H1 (cell line): ENCODE measurements at regions not wholly inside any gene's neighbourhood (a gene's known extent, or its start where the extent isn't known, plus 50 kb on each side); places are given as distances from the start of the nearest gene placed in this dataset.

Source experiments
- ATF3 ChIP-seq: IDR thresholded peaks from 2 replicates; pipeline ENCODE4 v1.6.1; 2011; ENCODE audit warnings: low read depth, mild to moderate bottlenecking, low read length; ENCODE audit not compliant: insufficient read depth
- CBX8 ChIP-seq: fragments of 300-800, 300-1000 bp; sonication (generic); IDR thresholded peaks from 2 replicates; pipeline ENCODE4 v1.7.1; 2016; ENCODE audit warnings: low read depth, low read length, borderline replicate concordance
- EZH2 ChIP-seq: fragments of 200-600 bp; sonication (generic); IDR thresholded peaks from 2 replicates; pipeline ENCODE4 v1.7.1; 2012; ENCODE audit warnings: low read depth, mild to moderate bottlenecking, moderate library complexity, low read length, inconsistent platforms; ENCODE audit not compliant: severe bottlenecking
- JUND ChIP-seq: IDR thresholded peaks from 2 replicates; pipeline ENCODE4 v1.6.1; 2011; ENCODE audit warnings: mild to moderate bottlenecking, improper control_type of control experiment, low read length
- KDM1A ChIP-seq: fragments of 200-600, 300-600 bp; sonication (generic); IDR thresholded peaks from 2 replicates; pipeline ENCODE4 v1.7.1; 2016; ENCODE audit warnings: mild to moderate bottlenecking, low read length, borderline replicate concordance
- RFX5 ChIP-seq: IDR thresholded peaks from 2 replicates; pipeline ENCODE4 v1.6.1; 2011; ENCODE audit warnings: low read depth, low read length, improper control_type of control experiment, borderline replicate concordance
- SIX5 ChIP-seq: IDR thresholded peaks from 2 replicates; pipeline ENCODE4 v1.6.1; 2011; ENCODE audit warnings: mild to moderate bottlenecking, low read depth, low read length
- USF2 ChIP-seq: IDR thresholded peaks from 2 replicates; pipeline ENCODE4 v1.6.1; 2011; ENCODE audit warnings: low read length, improper control_type of control experiment
- TF ChIP-seq, protein P1 (sequence below): fragments of 300-600 bp; sonication (generic); IDR thresholded peaks from 2 replicates; pipeline ENCODE4 v1.7.1; 2012; ENCODE audit warnings: low read length, moderate library complexity, mild to moderate bottlenecking, inconsistent platforms; ENCODE audit not compliant: insufficient replicate concordance
- TF ChIP-seq, protein P2 (sequence below): IDR thresholded peaks from 2 replicates; pipeline ENCODE4 v1.6.1; 2012; ENCODE audit warnings: inconsistent platforms

- TF ChIP-seq, protein P1, sequence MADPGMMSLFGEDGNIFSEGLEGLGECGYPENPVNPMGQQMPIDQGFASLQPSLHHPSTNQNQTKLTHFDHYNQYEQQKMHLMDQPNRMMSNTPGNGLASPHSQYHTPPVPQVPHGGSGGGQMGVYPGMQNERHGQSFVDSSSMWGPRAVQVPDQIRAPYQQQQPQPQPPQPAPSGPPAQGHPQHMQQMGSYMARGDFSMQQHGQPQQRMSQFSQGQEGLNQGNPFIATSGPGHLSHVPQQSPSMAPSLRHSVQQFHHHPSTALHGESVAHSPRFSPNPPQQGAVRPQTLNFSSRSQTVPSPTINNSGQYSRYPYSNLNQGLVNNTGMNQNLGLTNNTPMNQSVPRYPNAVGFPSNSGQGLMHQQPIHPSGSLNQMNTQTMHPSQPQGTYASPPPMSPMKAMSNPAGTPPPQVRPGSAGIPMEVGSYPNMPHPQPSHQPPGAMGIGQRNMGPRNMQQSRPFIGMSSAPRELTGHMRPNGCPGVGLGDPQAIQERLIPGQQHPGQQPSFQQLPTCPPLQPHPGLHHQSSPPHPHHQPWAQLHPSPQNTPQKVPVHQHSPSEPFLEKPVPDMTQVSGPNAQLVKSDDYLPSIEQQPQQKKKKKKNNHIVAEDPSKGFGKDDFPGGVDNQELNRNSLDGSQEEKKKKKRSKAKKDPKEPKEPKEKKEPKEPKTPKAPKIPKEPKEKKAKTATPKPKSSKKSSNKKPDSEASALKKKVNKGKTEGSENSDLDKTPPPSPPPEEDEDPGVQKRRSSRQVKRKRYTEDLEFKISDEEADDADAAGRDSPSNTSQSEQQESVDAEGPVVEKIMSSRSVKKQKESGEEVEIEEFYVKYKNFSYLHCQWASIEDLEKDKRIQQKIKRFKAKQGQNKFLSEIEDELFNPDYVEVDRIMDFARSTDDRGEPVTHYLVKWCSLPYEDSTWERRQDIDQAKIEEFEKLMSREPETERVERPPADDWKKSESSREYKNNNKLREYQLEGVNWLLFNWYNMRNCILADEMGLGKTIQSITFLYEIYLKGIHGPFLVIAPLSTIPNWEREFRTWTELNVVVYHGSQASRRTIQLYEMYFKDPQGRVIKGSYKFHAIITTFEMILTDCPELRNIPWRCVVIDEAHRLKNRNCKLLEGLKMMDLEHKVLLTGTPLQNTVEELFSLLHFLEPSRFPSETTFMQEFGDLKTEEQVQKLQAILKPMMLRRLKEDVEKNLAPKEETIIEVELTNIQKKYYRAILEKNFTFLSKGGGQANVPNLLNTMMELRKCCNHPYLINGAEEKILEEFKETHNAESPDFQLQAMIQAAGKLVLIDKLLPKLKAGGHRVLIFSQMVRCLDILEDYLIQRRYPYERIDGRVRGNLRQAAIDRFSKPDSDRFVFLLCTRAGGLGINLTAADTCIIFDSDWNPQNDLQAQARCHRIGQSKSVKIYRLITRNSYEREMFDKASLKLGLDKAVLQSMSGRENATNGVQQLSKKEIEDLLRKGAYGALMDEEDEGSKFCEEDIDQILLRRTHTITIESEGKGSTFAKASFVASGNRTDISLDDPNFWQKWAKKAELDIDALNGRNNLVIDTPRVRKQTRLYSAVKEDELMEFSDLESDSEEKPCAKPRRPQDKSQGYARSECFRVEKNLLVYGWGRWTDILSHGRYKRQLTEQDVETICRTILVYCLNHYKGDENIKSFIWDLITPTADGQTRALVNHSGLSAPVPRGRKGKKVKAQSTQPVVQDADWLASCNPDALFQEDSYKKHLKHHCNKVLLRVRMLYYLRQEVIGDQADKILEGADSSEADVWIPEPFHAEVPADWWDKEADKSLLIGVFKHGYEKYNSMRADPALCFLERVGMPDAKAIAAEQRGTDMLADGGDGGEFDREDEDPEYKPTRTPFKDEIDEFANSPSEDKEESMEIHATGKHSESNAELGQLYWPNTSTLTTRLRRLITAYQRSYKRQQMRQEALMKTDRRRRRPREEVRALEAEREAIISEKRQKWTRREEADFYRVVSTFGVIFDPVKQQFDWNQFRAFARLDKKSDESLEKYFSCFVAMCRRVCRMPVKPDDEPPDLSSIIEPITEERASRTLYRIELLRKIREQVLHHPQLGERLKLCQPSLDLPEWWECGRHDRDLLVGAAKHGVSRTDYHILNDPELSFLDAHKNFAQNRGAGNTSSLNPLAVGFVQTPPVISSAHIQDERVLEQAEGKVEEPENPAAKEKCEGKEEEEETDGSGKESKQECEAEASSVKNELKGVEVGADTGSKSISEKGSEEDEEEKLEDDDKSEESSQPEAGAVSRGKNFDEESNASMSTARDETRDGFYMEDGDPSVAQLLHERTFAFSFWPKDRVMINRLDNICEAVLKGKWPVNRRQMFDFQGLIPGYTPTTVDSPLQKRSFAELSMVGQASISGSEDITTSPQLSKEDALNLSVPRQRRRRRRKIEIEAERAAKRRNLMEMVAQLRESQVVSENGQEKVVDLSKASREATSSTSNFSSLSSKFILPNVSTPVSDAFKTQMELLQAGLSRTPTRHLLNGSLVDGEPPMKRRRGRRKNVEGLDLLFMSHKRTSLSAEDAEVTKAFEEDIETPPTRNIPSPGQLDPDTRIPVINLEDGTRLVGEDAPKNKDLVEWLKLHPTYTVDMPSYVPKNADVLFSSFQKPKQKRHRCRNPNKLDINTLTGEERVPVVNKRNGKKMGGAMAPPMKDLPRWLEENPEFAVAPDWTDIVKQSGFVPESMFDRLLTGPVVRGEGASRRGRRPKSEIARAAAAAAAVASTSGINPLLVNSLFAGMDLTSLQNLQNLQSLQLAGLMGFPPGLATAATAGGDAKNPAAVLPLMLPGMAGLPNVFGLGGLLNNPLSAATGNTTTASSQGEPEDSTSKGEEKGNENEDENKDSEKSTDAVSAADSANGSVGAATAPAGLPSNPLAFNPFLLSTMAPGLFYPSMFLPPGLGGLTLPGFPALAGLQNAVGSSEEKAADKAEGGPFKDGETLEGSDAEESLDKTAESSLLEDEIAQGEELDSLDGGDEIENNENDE = no peak
- TF ChIP-seq KDM1A (no peak), USF2 (no peak), ATF3 (no peak), CBX8 (no peak), SIX5 (no peak), JUND (no peak), EZH2 (no peak), RFX5 (no peak)
- TF ChIP-seq, protein P2, sequence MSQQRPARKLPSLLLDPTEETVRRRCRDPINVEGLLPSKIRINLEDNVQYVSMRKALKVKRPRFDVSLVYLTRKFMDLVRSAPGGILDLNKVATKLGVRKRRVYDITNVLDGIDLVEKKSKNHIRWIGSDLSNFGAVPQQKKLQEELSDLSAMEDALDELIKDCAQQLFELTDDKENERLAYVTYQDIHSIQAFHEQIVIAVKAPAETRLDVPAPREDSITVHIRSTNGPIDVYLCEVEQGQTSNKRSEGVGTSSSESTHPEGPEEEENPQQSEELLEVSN = no peak
Observed at GRCh38 chrX:45758319-45758718, 557.6 kb upstream of the DIPK2B start (continued).
